ENCODE measurements at regions not wholly inside any gene's neighbourhood (a gene's known extent, or its start where the extent isn't known, plus 50 kb on each side); places are given as distances from the start of the nearest gene placed in this dataset.

DNA sequence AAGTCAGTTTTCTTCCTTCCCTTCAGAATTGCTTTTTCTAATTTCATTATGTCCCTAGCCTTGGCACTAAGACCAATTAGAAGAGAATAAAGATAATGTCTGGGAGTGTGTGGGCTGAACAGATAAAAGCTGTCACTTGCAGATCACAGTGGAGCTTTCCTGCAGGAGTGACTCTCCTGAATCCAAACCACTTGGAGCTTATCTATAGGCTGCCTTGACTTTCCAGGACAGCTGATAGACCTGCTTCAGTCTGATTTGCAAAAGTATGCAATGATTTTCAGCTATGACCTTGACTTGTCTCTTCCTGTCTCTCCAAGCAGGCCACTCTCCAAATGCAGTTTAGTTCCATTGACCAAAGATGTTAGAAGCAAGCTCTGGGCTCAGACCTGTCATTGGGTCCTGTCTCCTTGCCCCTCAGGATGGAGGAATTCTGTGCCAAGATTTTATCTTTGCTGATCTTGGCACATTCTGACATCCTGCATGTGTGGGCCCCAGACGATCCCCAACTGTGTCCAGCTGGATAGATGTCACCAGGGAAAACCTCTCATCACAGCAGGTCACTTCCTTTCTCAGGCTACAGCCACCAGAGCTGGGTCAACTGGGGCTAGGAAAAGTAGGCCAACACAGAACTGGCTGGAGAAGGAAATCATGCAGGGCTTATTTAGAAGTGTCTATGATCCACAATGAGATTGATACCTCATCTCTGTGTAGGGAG lies 120.9 kb upstream of the ZNF438 start:
- no peak overlapping the region for H3K27ac Mint-ChIP-seq (ENCODE audit: unreplicated experiment)
- no peaks in the 10 kb centered on the region for H3K36me3 Mint-ChIP-seq (ENCODE audit: insufficient read depth, unreplicated experiment)
- H3K4me3 Mint-ChIP-seq (ENCODE audit: unreplicated experiment) = no peak overlapping the region
- BruUV-seq (replicated peaks) = no TSS peak
- no peaks in the 10 kb centered on the region for H3K36me3 ChIP-seq (ENCODE audit: control insufficient read depth, insufficient read depth, low read length)
- ChIA-PET POLR2A (no interaction called here), CTCF (no interaction called here)
- intact Hi-C loops (cut with micrococcal nuclease; ENCODE audit: unreplicated experiment) = no loop called here
- DNase-seq = no peak
- H3K4me1 Mint-ChIP-seq (ENCODE audit: low read depth, unreplicated experiment) = no peaks in the 10 kb centered on the region
- H3K9me3 ChIP-seq = 0 out of 2 replicates have a peak, but pooled peaks cover 2% of the 10 kb centered on the region
- no peaks in the 10 kb centered on the region for H3K27me3 Mint-ChIP-seq (ENCODE audit: insufficient read depth, unreplicated experiment)
- H3K27me3 ChIP-seq (replicated peaks; ENCODE audit: control insufficient read depth, insufficient read depth, low read length) = no peaks in the 10 kb centered on the region
- TF ChIP-seq, protein P1, sequence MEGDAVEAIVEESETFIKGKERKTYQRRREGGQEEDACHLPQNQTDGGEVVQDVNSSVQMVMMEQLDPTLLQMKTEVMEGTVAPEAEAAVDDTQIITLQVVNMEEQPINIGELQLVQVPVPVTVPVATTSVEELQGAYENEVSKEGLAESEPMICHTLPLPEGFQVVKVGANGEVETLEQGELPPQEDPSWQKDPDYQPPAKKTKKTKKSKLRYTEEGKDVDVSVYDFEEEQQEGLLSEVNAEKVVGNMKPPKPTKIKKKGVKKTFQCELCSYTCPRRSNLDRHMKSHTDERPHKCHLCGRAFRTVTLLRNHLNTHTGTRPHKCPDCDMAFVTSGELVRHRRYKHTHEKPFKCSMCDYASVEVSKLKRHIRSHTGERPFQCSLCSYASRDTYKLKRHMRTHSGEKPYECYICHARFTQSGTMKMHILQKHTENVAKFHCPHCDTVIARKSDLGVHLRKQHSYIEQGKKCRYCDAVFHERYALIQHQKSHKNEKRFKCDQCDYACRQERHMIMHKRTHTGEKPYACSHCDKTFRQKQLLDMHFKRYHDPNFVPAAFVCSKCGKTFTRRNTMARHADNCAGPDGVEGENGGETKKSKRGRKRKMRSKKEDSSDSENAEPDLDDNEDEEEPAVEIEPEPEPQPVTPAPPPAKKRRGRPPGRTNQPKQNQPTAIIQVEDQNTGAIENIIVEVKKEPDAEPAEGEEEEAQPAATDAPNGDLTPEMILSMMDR (IDR thresholded peaks at IDR 0.05; ENCODE audit: insufficient read depth in 1 of 2, low read depth in 1 of 2, low read length in 1 of 2, severe bottlenecking in 1 of 2, unreplicated experiment in 1 of 2) = no peak
- no peaks in the 10 kb centered on the region for H3K4me1 ChIP-seq
- H3K9me3 Mint-ChIP-seq (ENCODE audit: unreplicated experiment) = no peaks in the 10 kb centered on the region
- H3K4me3 ChIP-seq (ENCODE audit: low read depth, low read length) = no peak overlapping the region

DNA sequence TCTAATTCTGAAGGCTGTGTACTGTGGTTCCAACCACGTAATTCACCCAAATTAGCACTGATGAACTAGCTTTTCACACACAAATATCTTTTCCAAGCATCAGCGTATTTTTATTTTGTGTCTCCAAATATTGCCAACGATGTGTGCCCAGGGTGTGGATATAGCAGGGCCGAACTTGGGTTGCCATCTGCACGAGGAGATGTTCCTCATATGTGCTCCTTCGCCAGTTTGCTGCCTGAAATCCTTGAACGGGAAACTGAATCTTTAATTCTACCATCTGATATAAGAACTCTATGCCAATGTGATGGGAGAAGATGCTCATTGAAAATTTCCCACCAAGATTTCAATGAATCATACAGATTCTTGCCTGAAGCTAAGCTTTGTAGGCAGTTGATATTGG lies 121.5 kb upstream of the ZNF438 start:
- Mint-ChIP-seq H3K36me3 (ENCODE audit: insufficient read depth, unreplicated experiment) (no peaks in the 10 kb centered on the region), H3K4me3 (ENCODE audit: unreplicated experiment) (no peak overlapping the region), H3K27ac (ENCODE audit: unreplicated experiment) (no peak overlapping the region), H3K27me3 (ENCODE audit: insufficient read depth, unreplicated experiment) (peaks cover 3% of the 10 kb centered on the region), H3K4me1 (ENCODE audit: low read depth, unreplicated experiment) (no peaks in the 10 kb centered on the region), H3K9me3 (ENCODE audit: unreplicated experiment) (no peaks in the 10 kb centered on the region)
- POLR2A ChIA-PET = no interaction called here
- intact Hi-C loops (cut with micrococcal nuclease; ENCODE audit: unreplicated experiment) = no loop called here
- BruUV-seq (replicated peaks) = no TSS peak
- TF ChIP-seq, protein P1 (IDR thresholded peaks at IDR 0.05; ENCODE audit: insufficient read depth in 1 of 2, low read depth in 1 of 2, low read length in 1 of 2, severe bottlenecking in 1 of 2, unreplicated experiment in 1 of 2) = no peak
- H3K4me3 ChIP-seq (ENCODE audit: low read depth, low read length) = no peak overlapping the region
- DNase-seq = no peak
- CTCF ChIA-PET = no interaction called here
- H3K4me1 ChIP-seq = no peaks in the 10 kb centered on the region
- H3K9me3 ChIP-seq = 0 out of 2 replicates have a peak, but pooled peaks cover 2% of the 10 kb centered on the region
- H3K27me3 ChIP-seq (replicated peaks; ENCODE audit: control insufficient read depth, insufficient read depth, low read length) = no peaks in the 10 kb centered on the region
- no peaks in the 10 kb centered on the region for H3K36me3 ChIP-seq (ENCODE audit: control insufficient read depth, insufficient read depth, low read length)

DNA sequence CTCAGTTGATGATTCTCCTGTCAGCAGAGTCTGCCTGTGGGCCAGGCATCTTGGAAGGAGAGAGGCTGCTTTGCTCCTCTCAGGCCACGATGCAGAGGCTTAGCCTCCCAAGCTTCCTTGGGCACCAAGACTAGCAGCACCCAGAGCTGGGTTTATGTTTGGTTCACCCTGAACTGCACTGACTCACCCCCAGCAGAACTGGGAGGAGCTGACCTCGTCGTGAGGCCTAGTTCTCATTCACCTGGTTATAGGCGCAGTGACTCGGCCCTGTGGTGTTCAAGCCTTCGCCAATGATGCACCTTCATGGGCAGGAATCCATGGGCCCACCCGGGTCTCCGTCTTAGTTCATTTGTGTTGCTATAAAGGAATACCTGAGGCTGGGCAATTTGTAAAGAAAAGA lies 122.0 kb upstream of the ZNF438 start:
- Histone ChIP-seq H3K36me3 (ENCODE audit: control insufficient read depth, insufficient read depth, low read length) (no peaks in the 10 kb centered on the region), H3K9me3 (no peaks in the 10 kb centered on the region), H3K4me3 (ENCODE audit: low read depth, low read length) (no peak overlapping the region), H3K4me1 (no peaks in the 10 kb centered on the region), H3K27me3 (replicated peaks; ENCODE audit: control insufficient read depth, insufficient read depth, low read length) (no peaks in the 10 kb centered on the region)
- TF ChIP-seq, protein P1 (IDR thresholded peaks at IDR 0.05; ENCODE audit: insufficient read depth in 1 of 2, low read depth in 1 of 2, low read length in 1 of 2, severe bottlenecking in 1 of 2, unreplicated experiment in 1 of 2) = no peak
- no peak overlapping the region for H3K4me3 Mint-ChIP-seq (ENCODE audit: unreplicated experiment)
- H3K27me3 Mint-ChIP-seq (ENCODE audit: insufficient read depth, unreplicated experiment) = peaks cover 3% of the 10 kb centered on the region
- ChIA-PET POLR2A (no interaction called here), CTCF (no interaction called here)
- H3K27ac Mint-ChIP-seq (ENCODE audit: unreplicated experiment) = no peak overlapping the region
- H3K36me3 Mint-ChIP-seq (ENCODE audit: insufficient read depth, unreplicated experiment) = no peaks in the 10 kb centered on the region
- intact Hi-C loops (cut with micrococcal nuclease; ENCODE audit: unreplicated experiment) = no loop called here
- DNase-seq = no peak
- BruUV-seq (replicated peaks) = no TSS peak
- H3K4me1 Mint-ChIP-seq (ENCODE audit: low read depth, unreplicated experiment) = no peaks in the 10 kb centered on the region
- H3K9me3 Mint-ChIP-seq (ENCODE audit: unreplicated experiment) = no peaks in the 10 kb centered on the region
